ENCODE measurements at regions not wholly inside any gene's neighbourhood (a gene's known extent, or its start where the extent isn't known, plus 50 kb on each side); places are given as distances from the start of the nearest gene placed in this dataset.

- no peak for DNase-seq (ENCODE audit: extremely low read depth in 1 of 4, low spot score in 3 of 4)
- H3K9me1 ChIP-seq (ENCODE audit: control insufficient read depth, insufficient read depth, low read length) = no peaks in the 10 kb centered on the region
- H3K27me3 ChIP-seq (ENCODE audit: control insufficient read depth in 2 of 2, insufficient read depth in 2 of 2, low read length in 2 of 2) = no peaks in the 10 kb centered on the region
- no peak for TF ChIP-seq BMI1 (IDR thresholded peaks at IDR 0.05; ENCODE audit: low read length)
- no peak for TF ChIP-seq CC2D1A (IDR thresholded peaks at IDR 0.05)
- no peak for TF ChIP-seq ETS2 (tag; IDR thresholded peaks at IDR 0.05; ENCODE audit: borderline replicate concordance, poor library complexity, severe bottlenecking)
- TF ChIP-seq, protein P1, sequence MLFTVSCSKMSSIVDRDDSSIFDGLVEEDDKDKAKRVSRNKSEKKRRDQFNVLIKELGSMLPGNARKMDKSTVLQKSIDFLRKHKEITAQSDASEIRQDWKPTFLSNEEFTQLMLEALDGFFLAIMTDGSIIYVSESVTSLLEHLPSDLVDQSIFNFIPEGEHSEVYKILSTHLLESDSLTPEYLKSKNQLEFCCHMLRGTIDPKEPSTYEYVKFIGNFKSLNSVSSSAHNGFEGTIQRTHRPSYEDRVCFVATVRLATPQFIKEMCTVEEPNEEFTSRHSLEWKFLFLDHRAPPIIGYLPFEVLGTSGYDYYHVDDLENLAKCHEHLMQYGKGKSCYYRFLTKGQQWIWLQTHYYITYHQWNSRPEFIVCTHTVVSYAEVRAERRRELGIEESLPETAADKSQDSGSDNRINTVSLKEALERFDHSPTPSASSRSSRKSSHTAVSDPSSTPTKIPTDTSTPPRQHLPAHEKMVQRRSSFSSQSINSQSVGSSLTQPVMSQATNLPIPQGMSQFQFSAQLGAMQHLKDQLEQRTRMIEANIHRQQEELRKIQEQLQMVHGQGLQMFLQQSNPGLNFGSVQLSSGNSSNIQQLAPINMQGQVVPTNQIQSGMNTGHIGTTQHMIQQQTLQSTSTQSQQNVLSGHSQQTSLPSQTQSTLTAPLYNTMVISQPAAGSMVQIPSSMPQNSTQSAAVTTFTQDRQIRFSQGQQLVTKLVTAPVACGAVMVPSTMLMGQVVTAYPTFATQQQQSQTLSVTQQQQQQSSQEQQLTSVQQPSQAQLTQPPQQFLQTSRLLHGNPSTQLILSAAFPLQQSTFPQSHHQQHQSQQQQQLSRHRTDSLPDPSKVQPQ (CRISPR knock-in tag; IDR thresholded peaks at IDR 0.05; ENCODE audit: borderline replicate concordance) = no peak
- no peak for TF ChIP-seq SOX6 (IDR thresholded peaks at IDR 0.05)
- no peak for TF ChIP-seq ZNF41 (CRISPR knock-in tag; conservative IDR thresholded peaks at IDR 0.05)
- TF ChIP-seq ELF1 (tag; IDR thresholded peaks at IDR 0.05) = no peak
- no peak for TF ChIP-seq ZKSCAN8 (CRISPR knock-in tag; IDR thresholded peaks at IDR 0.05)
- no peak for TF ChIP-seq MECOM (CRISPR knock-in tag; IDR thresholded peaks at IDR 0.05)
- no peak for TF ChIP-seq CBFB (CRISPR knock-in tag; IDR thresholded peaks at IDR 0.05)
- no peak for TF ChIP-seq MIER1 (IDR thresholded peaks at IDR 0.05; ENCODE audit: low read depth)
- no peak for TF ChIP-seq HDAC3 (IDR thresholded peaks at IDR 0.05; ENCODE audit: borderline replicate concordance, partially characterized antibody)
- no peak for TF ChIP-seq COPS2 (conservative IDR thresholded peaks at IDR 0.05)
- no peak for TF ChIP-seq ZKSCAN3 (CRISPR knock-in tag; IDR thresholded peaks at IDR 0.05)
- no peak for TF ChIP-seq RNF219 (CRISPR knock-in tag; IDR thresholded peaks at IDR 0.05)
- no peak for TF ChIP-seq TEAD4 (IDR thresholded peaks at IDR 0.05; ENCODE audit: low read length)
- no peak for TF ChIP-seq TEAD4 (CRISPR knock-in tag; IDR thresholded peaks at IDR 0.05; ENCODE audit: borderline replicate concordance)
- no peak for TF ChIP-seq YBX1 (IDR thresholded peaks at IDR 0.05)
- no peak for ATAC-seq
- H3K9me3 ChIP-seq (replicated peaks; ENCODE audit: control insufficient read depth, insufficient read depth, low read depth, low read length) = no peaks in the 10 kb centered on the region; the same call in 1 of the 2 replicates
- no peak overlapping the region for H3K9ac ChIP-seq (ENCODE audit: insufficient read depth in 1 of 2, low read depth in 2 of 2, low read length in 2 of 2)
- H3K4me3 ChIP-seq = no peak overlapping the region
- POLR2A ChIA-PET = no interaction called here
- intact Hi-C loops (cut with micrococcal nuclease) = no loop called here
- WGBS (ENCODE audit: insufficient coverage, low coverage, missing lambda C conversion rate) = 0% methylated on average over 8 of the region's 8 CpGs
- in situ Hi-C loops (cut with MboI) = no loop called here
- H3K4me2 ChIP-seq (ENCODE audit: insufficient read depth, low read length) = no peak overlapping the region
- BruUV-seq (replicated peaks) = no TSS peak
- H3K27ac ChIP-seq (ENCODE audit: extremely low read depth, low read depth, low read length) = no peak overlapping the region
- no peaks in the 10 kb centered on the region for H4K20me1 ChIP-seq (replicated peaks; ENCODE audit: control insufficient read depth, insufficient read depth, low read length)
- CTCF ChIA-PET (ENCODE audit: low intra/inter-chr PET ratio) = no interaction called here
- FAIRE-seq = no peak
- H3K36me3 ChIP-seq (ENCODE audit: control insufficient read depth, insufficient read depth, low read length) = no peaks in the 10 kb centered on the region
- no peaks in the 10 kb centered on the region for H3K79me2 ChIP-seq (ENCODE audit: control insufficient read depth, insufficient read depth, low read length)
- no peaks in the 10 kb centered on the region for H3K4me1 ChIP-seq (replicated peaks in 1 of 2; ENCODE audit: control insufficient read depth in 2 of 2, insufficient read depth in 2 of 2, low read length in 2 of 2)
- H2AFZ ChIP-seq (ENCODE audit: low read depth, low read length) = no peak overlapping the region
Observed at GRCh38 chr6:19327661-19328060, 509.5 kb upstream of the ID4 start.
